ENCODE measurements at regions not wholly inside any gene's neighbourhood (a gene's known extent, or its start where the extent isn't known, plus 50 kb on each side); places are given as distances from the start of the nearest gene placed in this dataset.

GRCh38 chr16:35525979-35526590, 2066.7 kb downstream of the TP53TG3F start:
- no peak for ATAC-seq
- Mint-ChIP-seq H3K36me3 (ENCODE audit: low read depth) (no peaks in the 10 kb centered on the region), H3K4me1 (ENCODE audit: low read depth) (no peaks in the 10 kb centered on the region), H3K9me3 (peaks cover 33% of the 10 kb centered on the region), H3K4me3 (no peak overlapping the region), H3K27ac (no peak overlapping the region), H3K27me3 (no peaks in the 10 kb centered on the region)
- ChIA-PET POLR2A (no interaction called here), CTCF (no interaction called here)
- DNase-seq, result no peak
- intact Hi-C loops (cut with micrococcal nuclease), result no loop called here
- TF ChIP-seq, protein P1, sequence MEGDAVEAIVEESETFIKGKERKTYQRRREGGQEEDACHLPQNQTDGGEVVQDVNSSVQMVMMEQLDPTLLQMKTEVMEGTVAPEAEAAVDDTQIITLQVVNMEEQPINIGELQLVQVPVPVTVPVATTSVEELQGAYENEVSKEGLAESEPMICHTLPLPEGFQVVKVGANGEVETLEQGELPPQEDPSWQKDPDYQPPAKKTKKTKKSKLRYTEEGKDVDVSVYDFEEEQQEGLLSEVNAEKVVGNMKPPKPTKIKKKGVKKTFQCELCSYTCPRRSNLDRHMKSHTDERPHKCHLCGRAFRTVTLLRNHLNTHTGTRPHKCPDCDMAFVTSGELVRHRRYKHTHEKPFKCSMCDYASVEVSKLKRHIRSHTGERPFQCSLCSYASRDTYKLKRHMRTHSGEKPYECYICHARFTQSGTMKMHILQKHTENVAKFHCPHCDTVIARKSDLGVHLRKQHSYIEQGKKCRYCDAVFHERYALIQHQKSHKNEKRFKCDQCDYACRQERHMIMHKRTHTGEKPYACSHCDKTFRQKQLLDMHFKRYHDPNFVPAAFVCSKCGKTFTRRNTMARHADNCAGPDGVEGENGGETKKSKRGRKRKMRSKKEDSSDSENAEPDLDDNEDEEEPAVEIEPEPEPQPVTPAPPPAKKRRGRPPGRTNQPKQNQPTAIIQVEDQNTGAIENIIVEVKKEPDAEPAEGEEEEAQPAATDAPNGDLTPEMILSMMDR (IDR thresholded peaks at IDR 0.05), result no peak

DNA sequence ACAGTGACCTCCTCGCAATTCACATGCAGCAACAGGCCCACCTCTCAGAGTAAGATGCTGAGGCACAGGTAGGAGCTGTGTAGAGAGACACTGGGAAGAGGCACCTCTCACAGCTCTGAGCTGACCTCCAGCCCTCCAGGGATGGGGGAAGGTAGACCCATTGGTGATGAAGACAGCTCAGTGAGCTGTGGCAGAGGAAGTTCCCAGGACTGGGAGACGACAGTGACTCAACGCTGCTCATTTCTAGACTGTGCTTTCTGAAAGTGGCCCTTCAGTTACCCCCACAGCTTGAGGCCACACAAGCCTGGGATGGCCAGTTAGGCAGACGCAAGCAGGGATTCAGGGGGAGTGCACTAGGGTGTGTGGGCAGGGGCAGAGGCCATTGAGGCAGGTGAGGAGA, 2073.2 kb downstream of the TP53TG3F start:
- ChIA-PET POLR2A (no interaction called here), CTCF (no interaction called here)
- TF ChIP-seq, protein P1 (IDR thresholded peaks at IDR 0.05), result no peak
- Mint-ChIP-seq H3K4me1 (ENCODE audit: low read depth) (no peaks in the 10 kb centered on the region), H3K9me3 (peaks cover 20% of the 10 kb centered on the region), H3K36me3 (ENCODE audit: low read depth) (no peaks in the 10 kb centered on the region), H3K27me3 (no peaks in the 10 kb centered on the region), H3K4me3 (no peak overlapping the region), H3K27ac (no peak overlapping the region)
- DNase-seq (no peak), ATAC-seq (no peak)
- intact Hi-C loops (cut with micrococcal nuclease), result no loop called here

DNA sequence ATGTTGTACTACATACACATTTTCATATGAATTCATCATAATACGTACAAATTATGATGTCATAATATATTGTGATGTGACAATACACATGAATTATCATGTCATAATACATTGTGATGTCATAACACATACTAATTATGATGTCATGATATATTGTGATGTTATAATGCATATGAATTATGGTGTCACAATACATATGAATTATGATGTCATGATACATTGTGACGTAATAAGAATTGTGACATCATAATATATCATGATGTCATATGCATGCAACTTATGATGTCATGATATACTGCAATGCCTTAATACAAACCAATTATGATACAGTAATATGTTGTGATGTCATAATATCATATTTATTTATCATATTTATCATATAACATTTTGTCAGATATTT, 2074.3 kb downstream of the TP53TG3F start:
- CTCF ChIA-PET, result no interaction called here
- intact Hi-C loops (cut with micrococcal nuclease), result no loop called here
- H3K27ac Mint-ChIP-seq, result no peak overlapping the region
- TF ChIP-seq, protein P1 (IDR thresholded peaks at IDR 0.05), result no peak
- H3K4me1 Mint-ChIP-seq (ENCODE audit: low read depth), result no peaks in the 10 kb centered on the region
- H3K4me3 Mint-ChIP-seq, result no peak overlapping the region
- POLR2A ChIA-PET, result no interaction called here
- no peaks in the 10 kb centered on the region for H3K36me3 Mint-ChIP-seq (ENCODE audit: low read depth)
- ATAC-seq (no peak), DNase-seq (no peak)
- H3K9me3 Mint-ChIP-seq, result peaks cover 17% of the 10 kb centered on the region
- H3K27me3 Mint-ChIP-seq, result no peaks in the 10 kb centered on the region

DNA sequence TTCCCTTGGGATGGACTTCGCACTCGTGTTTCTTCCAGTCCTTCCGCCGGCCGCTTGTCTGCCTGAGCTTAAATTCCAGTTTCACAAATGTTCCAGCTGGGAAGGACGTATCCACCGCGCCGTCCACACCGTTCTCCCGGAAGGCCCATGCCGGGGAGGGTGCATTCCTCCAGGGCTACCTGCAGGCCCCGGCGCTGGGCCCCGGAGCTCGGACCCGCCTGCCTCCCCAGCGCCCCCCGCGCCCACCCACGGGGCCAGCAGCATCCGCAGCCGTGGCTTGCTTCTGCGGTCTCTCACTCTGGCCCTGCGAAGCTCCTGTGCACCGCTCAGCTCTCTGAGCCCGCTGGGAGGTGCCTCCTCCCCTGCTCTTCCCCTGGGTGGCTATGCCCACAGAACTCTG, 2084.1 kb downstream of the TP53TG3F start:
- Mint-ChIP-seq H3K9me3 (peaks cover 9% of the 10 kb centered on the region), H3K4me1 (ENCODE audit: low read depth) (no peaks in the 10 kb centered on the region), H3K36me3 (ENCODE audit: low read depth) (no peaks in the 10 kb centered on the region), H3K27ac (no peak overlapping the region), H3K27me3 (no peaks in the 10 kb centered on the region), H3K4me3 (no peak overlapping the region)
- CTCF ChIA-PET, result no interaction called here
- POLR2A ChIA-PET, result no interaction called here
- DNase-seq, result no peak
- ATAC-seq, result no peak
- intact Hi-C loops (cut with micrococcal nuclease), result no loop called here
- TF ChIP-seq, protein P1 (IDR thresholded peaks at IDR 0.05), result no peak

DNA sequence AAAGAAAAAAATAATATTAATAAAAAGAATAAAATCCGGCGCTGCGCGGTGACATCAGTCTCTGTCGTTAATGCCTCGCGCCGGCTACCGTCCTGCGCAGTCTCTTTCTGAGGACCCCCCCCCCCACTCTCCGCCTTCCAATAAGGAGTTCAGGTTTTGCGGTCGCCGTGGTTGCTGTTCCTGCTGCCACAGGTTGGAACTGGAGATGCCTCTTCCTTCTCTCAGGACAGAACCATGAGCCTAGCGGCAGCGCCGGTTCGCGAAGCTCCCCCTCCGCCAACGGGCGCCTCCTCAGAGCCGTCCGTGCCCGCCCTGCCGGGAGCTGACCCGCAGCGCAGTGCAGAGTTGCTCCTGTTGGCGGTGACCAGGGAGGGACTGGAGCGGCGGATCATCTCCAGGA, 2093.4 kb downstream of the TP53TG3F start:
- Mint-ChIP-seq H3K4me3 (no peak overlapping the region), H3K4me1 (ENCODE audit: low read depth) (no peaks in the 10 kb centered on the region), H3K9me3 (peaks cover 25% of the 10 kb centered on the region), H3K36me3 (ENCODE audit: low read depth) (no peaks in the 10 kb centered on the region), H3K27me3 (no peaks in the 10 kb centered on the region), H3K27ac (no peak overlapping the region)
- ChIA-PET POLR2A (interaction anchor here (0.7 kb wide), 1 partner anchor 333 kb away, joined by 3 read pairs; no protein-coding TSS in a partner anchor), CTCF (no interaction called here)
- ATAC-seq, result no peak
- TF ChIP-seq, protein P1 (IDR thresholded peaks at IDR 0.05), result no peak
- intact Hi-C loops (cut with micrococcal nuclease), result no loop called here
- no peak for DNase-seq

All from activated CD8-positive, alpha-beta T cell treated with anti-CD3 and anti-CD28 coated beads for 36 hours (primary cell).